Transverse colon (tissue), 4 donors: ENCODE measurements at regions not wholly inside any gene's neighbourhood (a gene's known extent, or its start where the extent isn't known, plus 50 kb on each side); places are given as distances from the start of the nearest gene placed in this dataset.

Experiments used
- EP300 ChIP-seq: sonication (generic); formaldehyde crosslinking; IDR thresholded peaks from one replicate; pipeline ENCODE4 v1.6.1; 2017; ENCODE audit warnings: antibody characterized with exemption, low read depth
- POLR2A ChIP-seq: fragments of 450-650 bp; IDR thresholded peaks from one replicate; pipeline ENCODE4 v1.6.1; 2016; ENCODE audit warnings: antibody characterized with exemption, mild to moderate bottlenecking, moderate library complexity
- POLR2AphosphoS5 ChIP-seq, 3 donors: sonication (generic); formaldehyde crosslinking; IDR thresholded peaks; one replicate each; pipeline ENCODE4 v1.6.1; 2016; ENCODE audit warnings: antibody characterized with exemption in 3 of 3
- TF ChIP-seq, protein P1 (sequence below), 5 experiments: fragments of 200-600 bp in 3 of 5; fragments of 450-650 bp in 2 of 5; sonication (generic) in 3 of 5; IDR thresholded peaks; 1 replicate in 2 of 5; 2 replicates in 3 of 5; pipeline ENCODE4 v1.5.1; 2016 to 2017; ENCODE audit warnings: antibody characterized with exemption in 5 of 5, inconsistent platforms in 3 of 5, mild to moderate bottlenecking in 2 of 5, moderate library complexity in 1 of 5

DNA sequence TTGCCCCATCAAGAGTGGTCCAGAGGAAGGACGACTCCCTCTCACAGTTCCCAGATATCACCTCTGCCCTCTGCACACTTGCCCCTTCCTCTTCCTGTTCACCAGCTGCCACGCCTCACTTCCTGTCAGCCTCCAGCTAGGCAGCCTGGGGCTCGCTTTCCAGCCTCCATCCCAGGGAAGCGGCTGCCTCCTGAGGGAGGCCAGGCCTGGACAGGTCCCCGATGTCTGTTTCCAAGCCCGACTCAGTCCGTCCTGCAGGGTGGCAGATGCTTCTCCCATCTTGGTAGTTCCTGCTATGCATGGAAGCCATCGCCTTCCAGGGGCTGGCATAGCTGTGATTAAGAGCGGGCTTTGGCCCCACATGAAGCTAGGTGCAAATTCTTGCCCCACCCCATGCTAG lies 233.5 kb upstream of the PMEPA1 start:
- TF ChIP-seq, protein P1, sequence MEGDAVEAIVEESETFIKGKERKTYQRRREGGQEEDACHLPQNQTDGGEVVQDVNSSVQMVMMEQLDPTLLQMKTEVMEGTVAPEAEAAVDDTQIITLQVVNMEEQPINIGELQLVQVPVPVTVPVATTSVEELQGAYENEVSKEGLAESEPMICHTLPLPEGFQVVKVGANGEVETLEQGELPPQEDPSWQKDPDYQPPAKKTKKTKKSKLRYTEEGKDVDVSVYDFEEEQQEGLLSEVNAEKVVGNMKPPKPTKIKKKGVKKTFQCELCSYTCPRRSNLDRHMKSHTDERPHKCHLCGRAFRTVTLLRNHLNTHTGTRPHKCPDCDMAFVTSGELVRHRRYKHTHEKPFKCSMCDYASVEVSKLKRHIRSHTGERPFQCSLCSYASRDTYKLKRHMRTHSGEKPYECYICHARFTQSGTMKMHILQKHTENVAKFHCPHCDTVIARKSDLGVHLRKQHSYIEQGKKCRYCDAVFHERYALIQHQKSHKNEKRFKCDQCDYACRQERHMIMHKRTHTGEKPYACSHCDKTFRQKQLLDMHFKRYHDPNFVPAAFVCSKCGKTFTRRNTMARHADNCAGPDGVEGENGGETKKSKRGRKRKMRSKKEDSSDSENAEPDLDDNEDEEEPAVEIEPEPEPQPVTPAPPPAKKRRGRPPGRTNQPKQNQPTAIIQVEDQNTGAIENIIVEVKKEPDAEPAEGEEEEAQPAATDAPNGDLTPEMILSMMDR (IDR thresholded peaks at IDR 0.05), result no peak
- TF ChIP-seq EP300 (no peak), POLR2A (no peak), POLR2AphosphoS5 (IDR thresholded peaks at IDR 0.05) (no peak)
